DOHH2 (cell line): ENCODE measurements at regions not wholly inside any gene's neighbourhood (a gene's known extent, or its start where the extent isn't known, plus 50 kb on each side); places are given as distances from the start of the nearest gene placed in this dataset.

Source experiments
- EZH2phosphoT487 ChIP-seq: fragments of 200-600 bp; sonication (generic); IDR thresholded peaks from 2 replicates; pipeline ENCODE4 v1.6.1; 2017; ENCODE audit warnings: borderline replicate concordance, mild to moderate bottlenecking, antibody characterized with exemption, low read length, moderate library complexity, mixed read lengths
- TF ChIP-seq, protein P1 (sequence below): fragments of 200-600 bp; sonication (generic); IDR thresholded peaks from one replicate; pipeline ENCODE4 v1.5.1; 2014; ENCODE audit warnings: antibody characterized with exemption, mild to moderate bottlenecking, low read depth, low read length; ENCODE audit not compliant: poor library complexity, severe bottlenecking

DNA sequence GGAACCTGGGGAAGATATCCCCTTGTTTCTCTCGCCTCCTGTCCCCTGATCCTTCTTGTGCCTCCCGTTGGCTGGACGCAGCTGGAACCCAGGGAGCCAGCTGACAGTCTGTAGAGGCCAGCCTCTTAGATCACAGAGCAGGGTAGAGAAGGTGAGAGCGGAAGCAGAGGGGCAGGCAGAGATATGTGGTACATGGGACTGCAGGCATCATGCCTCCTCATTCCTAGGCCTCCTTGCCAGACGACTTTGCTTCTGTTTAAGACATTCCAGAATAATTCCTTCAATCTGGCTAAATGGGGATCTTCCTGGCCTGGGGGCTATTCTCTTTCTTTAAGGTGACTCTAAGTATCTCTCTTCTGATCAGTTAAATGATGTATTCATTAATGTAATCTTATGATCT, 89.4 kb upstream of the MAX start:
- TF ChIP-seq, protein P1, sequence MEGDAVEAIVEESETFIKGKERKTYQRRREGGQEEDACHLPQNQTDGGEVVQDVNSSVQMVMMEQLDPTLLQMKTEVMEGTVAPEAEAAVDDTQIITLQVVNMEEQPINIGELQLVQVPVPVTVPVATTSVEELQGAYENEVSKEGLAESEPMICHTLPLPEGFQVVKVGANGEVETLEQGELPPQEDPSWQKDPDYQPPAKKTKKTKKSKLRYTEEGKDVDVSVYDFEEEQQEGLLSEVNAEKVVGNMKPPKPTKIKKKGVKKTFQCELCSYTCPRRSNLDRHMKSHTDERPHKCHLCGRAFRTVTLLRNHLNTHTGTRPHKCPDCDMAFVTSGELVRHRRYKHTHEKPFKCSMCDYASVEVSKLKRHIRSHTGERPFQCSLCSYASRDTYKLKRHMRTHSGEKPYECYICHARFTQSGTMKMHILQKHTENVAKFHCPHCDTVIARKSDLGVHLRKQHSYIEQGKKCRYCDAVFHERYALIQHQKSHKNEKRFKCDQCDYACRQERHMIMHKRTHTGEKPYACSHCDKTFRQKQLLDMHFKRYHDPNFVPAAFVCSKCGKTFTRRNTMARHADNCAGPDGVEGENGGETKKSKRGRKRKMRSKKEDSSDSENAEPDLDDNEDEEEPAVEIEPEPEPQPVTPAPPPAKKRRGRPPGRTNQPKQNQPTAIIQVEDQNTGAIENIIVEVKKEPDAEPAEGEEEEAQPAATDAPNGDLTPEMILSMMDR = no peak
- TF ChIP-seq EZH2phosphoT487 = no peak
